BE2C (cell line): ENCODE measurements at regions not wholly inside any gene's neighbourhood (a gene's known extent, or its start where the extent isn't known, plus 50 kb on each side); places are given as distances from the start of the nearest gene placed in this dataset.
"Not testable (repeated sequence)": the region's sequence is repeated elsewhere in the genome, so short reads cannot be mapped to it uniquely, and the experiment has no call there.

ENCODE experiments used
- DNase-seq: peaks from one replicate; pipeline ENCODE4 v3.0.0-alpha.2; 2020
- H3K27me3 ChIP-seq: fragments of 250-450 bp; sonication (Bioruptor Pico); 2 replicates; pipeline ENCODE4 v1.5.1; 2020; ENCODE audit warnings: mild to moderate bottlenecking
- H3K36me3 ChIP-seq: fragments of 250-450 bp; sonication (Bioruptor Pico); 2 replicates; pipeline ENCODE4 v1.5.1; 2020; ENCODE audit warnings: mild to moderate bottlenecking
- H3K4me1 ChIP-seq: fragments of 250-450 bp; sonication (Bioruptor Pico); 2 replicates; pipeline ENCODE4 v1.5.1; 2020
- H3K4me3 ChIP-seq: 2 replicates; pipeline ENCODE4 v1.5.1; 2011; ENCODE audit warnings: low read depth, low read length
- H3K9me3 ChIP-seq: fragments of 250-450 bp; sonication (Bioruptor Pico); 2 replicates; pipeline ENCODE4 v1.5.1; 2020
- TF ChIP-seq, protein P1 (sequence below): IDR thresholded peaks from 2 replicates; pipeline ENCODE4 v1.5.1; 2012; ENCODE audit warnings: mild to moderate bottlenecking, low read depth, low read length

DNA sequence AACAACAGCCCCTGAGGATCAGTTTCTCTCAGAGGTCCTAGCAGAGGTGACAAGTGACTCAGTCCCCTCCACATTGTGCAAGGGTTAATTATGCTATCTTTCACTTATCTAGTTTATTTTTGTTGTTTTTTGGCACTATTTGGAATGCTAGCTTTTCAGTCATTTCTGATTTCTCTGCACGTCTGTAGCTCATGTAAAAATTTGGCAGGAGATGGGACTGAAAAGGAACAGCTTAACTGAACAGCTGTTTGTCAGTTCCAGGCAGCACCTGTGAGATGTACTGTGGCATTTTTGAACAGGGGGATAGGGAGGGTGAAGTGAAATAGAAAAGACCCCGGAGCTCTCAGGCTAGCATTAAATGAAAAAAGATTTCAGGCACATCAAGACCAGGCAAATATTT, 313.5 kb downstream of the SUCLA2 start:
- TF ChIP-seq, protein P1, sequence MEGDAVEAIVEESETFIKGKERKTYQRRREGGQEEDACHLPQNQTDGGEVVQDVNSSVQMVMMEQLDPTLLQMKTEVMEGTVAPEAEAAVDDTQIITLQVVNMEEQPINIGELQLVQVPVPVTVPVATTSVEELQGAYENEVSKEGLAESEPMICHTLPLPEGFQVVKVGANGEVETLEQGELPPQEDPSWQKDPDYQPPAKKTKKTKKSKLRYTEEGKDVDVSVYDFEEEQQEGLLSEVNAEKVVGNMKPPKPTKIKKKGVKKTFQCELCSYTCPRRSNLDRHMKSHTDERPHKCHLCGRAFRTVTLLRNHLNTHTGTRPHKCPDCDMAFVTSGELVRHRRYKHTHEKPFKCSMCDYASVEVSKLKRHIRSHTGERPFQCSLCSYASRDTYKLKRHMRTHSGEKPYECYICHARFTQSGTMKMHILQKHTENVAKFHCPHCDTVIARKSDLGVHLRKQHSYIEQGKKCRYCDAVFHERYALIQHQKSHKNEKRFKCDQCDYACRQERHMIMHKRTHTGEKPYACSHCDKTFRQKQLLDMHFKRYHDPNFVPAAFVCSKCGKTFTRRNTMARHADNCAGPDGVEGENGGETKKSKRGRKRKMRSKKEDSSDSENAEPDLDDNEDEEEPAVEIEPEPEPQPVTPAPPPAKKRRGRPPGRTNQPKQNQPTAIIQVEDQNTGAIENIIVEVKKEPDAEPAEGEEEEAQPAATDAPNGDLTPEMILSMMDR, result no peak
- DNase-seq, result no peak
- Histone ChIP-seq H3K27me3 (no peaks in the 10 kb centered on the region), H3K4me1 (no peaks in the 10 kb centered on the region), H3K36me3 (no peaks in the 10 kb centered on the region), H3K4me3 (no peak overlapping the region), H3K9me3 (no peaks in the 10 kb centered on the region)

DNA sequence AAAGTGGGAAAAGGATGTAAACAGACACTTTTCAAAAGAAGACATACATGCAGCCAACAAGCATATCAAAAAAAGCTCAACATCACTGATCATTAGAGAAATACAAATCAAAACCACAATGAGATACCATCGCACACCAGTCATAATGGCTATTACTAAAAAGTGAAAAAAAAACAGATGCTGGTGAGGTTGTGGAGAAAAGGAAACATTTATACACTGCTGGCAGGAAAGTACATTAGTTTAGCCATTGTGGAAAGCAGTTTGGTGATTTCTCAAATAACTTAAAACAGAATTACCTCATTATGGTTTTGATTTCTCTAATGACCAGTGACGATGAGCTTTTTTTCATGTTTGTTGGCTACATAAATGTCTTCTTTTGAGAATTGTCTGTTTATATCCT, 315.9 kb downstream of the SUCLA2 start:
- not testable (repeated sequence) for H3K4me3 ChIP-seq, H3K36me3 ChIP-seq, H3K4me1 ChIP-seq, H3K27me3 ChIP-seq, DNase-seq, H3K9me3 ChIP-seq

DNA sequence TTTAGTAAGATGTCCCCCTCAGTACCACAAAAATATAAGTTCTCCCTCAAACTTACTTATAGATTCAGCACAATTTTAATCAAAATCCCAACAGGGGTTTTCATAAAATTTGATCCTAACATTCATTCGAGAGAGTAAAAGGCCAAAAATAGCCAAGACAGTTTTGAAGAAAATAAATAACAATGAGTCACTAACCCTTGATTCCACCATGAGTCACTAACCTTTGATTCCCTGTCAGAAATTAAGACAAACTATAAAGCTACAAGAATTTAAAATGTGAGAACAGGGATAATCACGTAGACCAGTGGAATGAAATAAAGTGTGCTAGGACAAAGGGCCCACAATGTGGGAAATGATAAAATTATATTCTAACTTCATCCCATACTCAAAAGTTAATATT, 320.3 kb downstream of the SUCLA2 start:
- no peaks in the 10 kb centered on the region for H3K4me1 ChIP-seq
- no peaks in the 10 kb centered on the region for H3K36me3 ChIP-seq
- no peaks in the 10 kb centered on the region for H3K9me3 ChIP-seq
- no peak overlapping the region for H3K4me3 ChIP-seq
- no peak for DNase-seq
- H3K27me3 ChIP-seq, result no peaks in the 10 kb centered on the region
- TF ChIP-seq, protein P1, result no peak

DNA sequence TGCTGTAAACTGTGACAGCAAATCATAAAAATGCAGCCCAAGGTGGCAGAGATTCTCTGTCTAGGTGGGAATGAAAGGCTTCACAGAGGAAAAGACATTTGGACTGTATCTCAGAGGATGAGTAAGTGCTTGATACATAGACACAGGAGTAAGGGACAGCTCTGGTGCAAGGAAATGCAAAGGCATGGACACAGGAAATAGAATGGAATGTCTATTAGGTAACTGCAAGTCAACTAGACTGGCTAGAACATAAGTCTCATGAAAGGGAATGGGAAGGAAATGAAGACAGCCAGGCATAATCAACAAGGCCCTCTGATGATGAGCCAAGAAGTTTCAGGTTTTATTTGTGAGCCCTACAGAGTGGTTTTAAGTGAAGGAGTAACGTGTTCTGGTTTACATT, 321.7 kb downstream of the SUCLA2 start:
- Histone ChIP-seq H3K4me3 (no peak overlapping the region), H3K4me1 (no peaks in the 10 kb centered on the region), H3K9me3 (no peaks in the 10 kb centered on the region), H3K27me3 (no peaks in the 10 kb centered on the region), H3K36me3 (no peaks in the 10 kb centered on the region)
- DNase-seq, result no peak
- TF ChIP-seq, protein P1, result no peak

DNA sequence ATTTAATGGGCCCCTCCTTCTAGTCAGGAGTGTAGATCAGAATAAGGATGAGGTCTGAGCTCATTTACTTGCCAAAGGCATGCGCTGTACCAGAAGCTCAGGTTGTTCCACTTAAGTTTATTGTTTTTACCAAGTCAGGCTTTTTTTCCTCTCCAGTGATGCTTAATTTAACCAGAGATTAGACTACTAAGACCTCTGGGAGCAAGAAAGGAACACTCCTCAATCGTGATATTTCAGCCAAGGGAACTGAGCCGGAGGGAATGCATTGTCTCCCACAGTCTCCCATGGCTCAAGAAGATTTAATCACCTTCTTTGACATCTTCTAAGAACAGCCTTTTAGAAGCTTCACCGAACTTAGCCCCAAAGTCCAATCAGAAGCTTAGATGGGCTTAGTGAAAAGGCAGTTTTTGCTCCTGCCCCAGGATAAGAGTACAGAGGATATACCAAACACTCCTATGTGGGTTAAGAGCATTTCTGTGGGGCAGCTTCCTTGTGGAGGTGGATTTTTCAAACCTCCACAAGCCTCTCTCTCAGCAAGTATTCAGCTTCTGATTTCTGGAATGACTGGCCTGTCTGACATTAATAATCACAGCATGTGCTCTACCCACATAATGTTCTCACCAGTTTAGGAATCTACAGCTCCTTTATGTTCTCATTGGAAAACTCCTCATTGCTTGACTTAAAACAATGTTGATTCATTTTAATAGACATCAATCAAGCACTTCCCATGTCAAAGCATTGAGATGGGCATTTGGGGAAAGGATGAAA, 322.7 kb downstream of the SUCLA2 start:
- Histone ChIP-seq H3K36me3 (no peaks in the 10 kb centered on the region), H3K4me1 (no peaks in the 10 kb centered on the region), H3K27me3 (no peaks in the 10 kb centered on the region), H3K4me3 (no peak overlapping the region), H3K9me3 (no peaks in the 10 kb centered on the region)
- TF ChIP-seq, protein P1, result no peak
- DNase-seq, result no peak

DNA sequence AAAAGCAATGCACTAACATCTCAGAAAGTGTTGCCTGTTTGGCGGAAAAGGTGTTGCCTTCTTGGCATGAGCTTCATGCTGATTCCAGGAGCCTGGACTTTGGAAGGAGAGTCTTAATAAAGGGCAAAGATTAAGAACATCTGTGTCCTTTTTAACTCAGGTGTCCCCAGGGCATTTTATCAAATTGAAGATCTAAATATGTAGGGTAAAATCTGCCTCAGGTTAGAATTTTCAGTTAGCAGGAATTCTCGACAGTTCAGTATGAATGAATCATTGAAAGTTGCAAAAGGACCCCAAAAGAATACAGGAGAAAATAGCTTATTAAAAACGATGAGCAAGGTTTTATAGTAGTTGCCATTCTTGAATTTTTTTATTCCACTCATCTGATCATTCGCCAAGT, 325.2 kb downstream of the SUCLA2 start:
- TF ChIP-seq, protein P1, result no peak
- no peaks in the 10 kb centered on the region; the same call in 1 of the 2 replicates for H3K9me3 ChIP-seq

More for the DNA sequence above, 325.2 kb downstream of the SUCLA2 start:
- Histone ChIP-seq H3K27me3 (no peaks in the 10 kb centered on the region), H3K4me3 (no peak overlapping the region), H3K36me3 (no peaks in the 10 kb centered on the region), H3K4me1 (no peaks in the 10 kb centered on the region)
- no peak for DNase-seq
